MM.1S (cell line): ENCODE measurements at regions not wholly inside any gene's neighbourhood (a gene's known extent, or its start where the extent isn't known, plus 50 kb on each side); places are given as distances from the start of the nearest gene placed in this dataset.

Source experiments
- DNase-seq: peaks from one replicate; pipeline ENCODE4 v3.0.0-alpha.2; 2015
- H2AFZ ChIP-seq: fragments of 300-600 bp; sonication (generic); 2 replicates; pipeline ENCODE4 v1.6.0; 2016; ENCODE audit warnings: antibody characterized with exemption, low read length
- H3F3A ChIP-seq: fragments of 300-600 bp; sonication (generic); 2 replicates; pipeline ENCODE4 v1.6.1; 2016; ENCODE audit warnings: mild to moderate bottlenecking, antibody characterized with exemption, low read length, moderate library complexity, mixed read lengths; ENCODE audit not compliant: insufficient read depth
- H3K27ac ChIP-seq: fragments of 300-600 bp; sonication (generic); 2 replicates; pipeline ENCODE4 v1.5.1; 2016; ENCODE audit warnings: mild to moderate bottlenecking, low read length
- H3K27me3 ChIP-seq: fragments of 300-600 bp; sonication (generic); replicated peaks from 2 replicates; pipeline ENCODE4 v1.6.0; 2016; ENCODE audit warnings: low read length; ENCODE audit not compliant: insufficient read depth
- H3K36me3 ChIP-seq: fragments of 300-600 bp; sonication (generic); replicated peaks from 2 replicates; pipeline ENCODE4 v1.6.1; 2016; ENCODE audit warnings: mild to moderate bottlenecking, low read length, mixed read lengths; ENCODE audit not compliant: insufficient read depth
- H3K4me1 ChIP-seq: fragments of 300-600 bp; sonication (generic); 2 replicates; pipeline ENCODE4 v1.6.1; 2016; ENCODE audit warnings: low read length, mixed read lengths
- H3K4me2 ChIP-seq: fragments of 300-600 bp; sonication (generic); 2 replicates; pipeline ENCODE4 v1.6.0; 2016; ENCODE audit warnings: low read depth, low read length
- H3K4me3 ChIP-seq: fragments of 300-600 bp; sonication (generic); 2 replicates; pipeline ENCODE4 v1.5.1; 2016; ENCODE audit warnings: low read length, mixed read lengths
- H3K79me2 ChIP-seq: fragments of 300-600 bp; sonication (generic); 2 replicates; pipeline ENCODE4 v1.6.1; 2016; ENCODE audit warnings: mixed run types, low read length, mixed read lengths
- H3K9ac ChIP-seq: fragments of 300-600 bp; sonication (generic); 2 replicates; pipeline ENCODE4 v1.6.1; 2016; ENCODE audit warnings: low read length, mixed read lengths
- H3K9me2 ChIP-seq: fragments of 300-600 bp; sonication (generic); replicated peaks from 2 replicates; pipeline ENCODE4 v1.6.1; 2016; ENCODE audit warnings: mild to moderate bottlenecking, low read length, mixed read lengths; ENCODE audit not compliant: insufficient read depth
- H3K9me3 ChIP-seq: fragments of 300-600 bp; sonication (generic); replicated peaks from 2 replicates; pipeline ENCODE4 v1.6.1; 2016; ENCODE audit warnings: mild to moderate bottlenecking, low read length, mixed read lengths; ENCODE audit not compliant: insufficient read depth
- H4K20me1 ChIP-seq: fragments of 300-600 bp; sonication (generic); 2 replicates; pipeline ENCODE4 v1.6.1; 2016; ENCODE audit warnings: mild to moderate bottlenecking, low read length, moderate library complexity, mixed read lengths; ENCODE audit not compliant: insufficient read depth
- EZH2 ChIP-seq: fragments of 300-600 bp; sonication (generic); optimal IDR thresholded peaks from 2 replicates; pipeline ENCODE3; 2017; ENCODE audit warnings: low read depth, mild to moderate bottlenecking, antibody characterized with exemption, low read length, mixed read lengths
- EZH2phosphoT487 ChIP-seq: fragments of 300-600 bp; sonication (generic); IDR thresholded peaks from 2 replicates; pipeline ENCODE4 v1.6.1; 2018; ENCODE audit warnings: antibody characterized with exemption, low read length
- TF ChIP-seq, protein P1 (sequence below): fragments of 300-600 bp; sonication (generic); IDR thresholded peaks from 2 replicates; pipeline ENCODE4 v1.5.1; 2016; ENCODE audit warnings: antibody characterized with exemption, low read length, mixed read lengths

DNA sequence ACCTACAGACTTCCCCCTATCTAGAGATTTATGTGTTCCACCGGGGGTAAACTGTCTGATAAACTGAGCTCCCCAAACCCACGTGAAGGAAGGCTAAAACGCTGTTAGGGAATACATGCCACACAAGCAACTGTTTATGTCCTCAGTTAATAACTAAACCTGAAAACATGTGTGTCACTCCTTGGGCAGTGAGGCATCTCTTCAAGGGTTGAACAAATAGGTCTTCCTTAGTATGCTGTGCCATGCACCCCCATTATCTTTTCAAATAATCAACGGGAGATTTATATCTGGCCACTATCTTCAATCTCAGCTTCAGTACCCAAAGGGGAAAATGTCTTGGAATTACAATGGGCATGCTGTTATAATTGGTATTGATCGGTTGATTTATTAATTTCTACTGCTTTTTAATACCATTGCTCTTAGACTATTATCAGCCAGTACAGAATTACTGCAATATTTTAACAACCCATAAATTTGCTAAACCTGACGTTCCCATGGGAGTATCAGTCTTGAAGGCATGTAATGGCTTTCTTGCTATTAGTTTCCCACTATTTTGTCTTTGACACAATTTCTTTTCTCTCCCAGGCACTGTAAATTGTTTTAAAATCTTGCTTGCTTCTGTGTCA, 279.2 kb upstream of the P2RY1 start:
- Histone ChIP-seq H2AFZ (no peak overlapping the region), H3K4me3 (no peak overlapping the region), H3K9me2 (no peaks in the 10 kb centered on the region), H3K9me3 (no peaks in the 10 kb centered on the region), H4K20me1 (no peaks in the 10 kb centered on the region), H3K27ac (no peak overlapping the region), H3K79me2 (no peaks in the 10 kb centered on the region), H3F3A (no peaks in the 10 kb centered on the region), H3K9ac (no peak overlapping the region), H3K4me2 (no peak overlapping the region), H3K4me1 (no peaks in the 10 kb centered on the region), H3K27me3 (no peaks in the 10 kb centered on the region), H3K36me3 (no peaks in the 10 kb centered on the region)
- DNase-seq, result no peak
- TF ChIP-seq EZH2phosphoT487, result no peak
- TF ChIP-seq, protein P1, sequence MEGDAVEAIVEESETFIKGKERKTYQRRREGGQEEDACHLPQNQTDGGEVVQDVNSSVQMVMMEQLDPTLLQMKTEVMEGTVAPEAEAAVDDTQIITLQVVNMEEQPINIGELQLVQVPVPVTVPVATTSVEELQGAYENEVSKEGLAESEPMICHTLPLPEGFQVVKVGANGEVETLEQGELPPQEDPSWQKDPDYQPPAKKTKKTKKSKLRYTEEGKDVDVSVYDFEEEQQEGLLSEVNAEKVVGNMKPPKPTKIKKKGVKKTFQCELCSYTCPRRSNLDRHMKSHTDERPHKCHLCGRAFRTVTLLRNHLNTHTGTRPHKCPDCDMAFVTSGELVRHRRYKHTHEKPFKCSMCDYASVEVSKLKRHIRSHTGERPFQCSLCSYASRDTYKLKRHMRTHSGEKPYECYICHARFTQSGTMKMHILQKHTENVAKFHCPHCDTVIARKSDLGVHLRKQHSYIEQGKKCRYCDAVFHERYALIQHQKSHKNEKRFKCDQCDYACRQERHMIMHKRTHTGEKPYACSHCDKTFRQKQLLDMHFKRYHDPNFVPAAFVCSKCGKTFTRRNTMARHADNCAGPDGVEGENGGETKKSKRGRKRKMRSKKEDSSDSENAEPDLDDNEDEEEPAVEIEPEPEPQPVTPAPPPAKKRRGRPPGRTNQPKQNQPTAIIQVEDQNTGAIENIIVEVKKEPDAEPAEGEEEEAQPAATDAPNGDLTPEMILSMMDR, result no peak
- no peak for TF ChIP-seq EZH2

DNA sequence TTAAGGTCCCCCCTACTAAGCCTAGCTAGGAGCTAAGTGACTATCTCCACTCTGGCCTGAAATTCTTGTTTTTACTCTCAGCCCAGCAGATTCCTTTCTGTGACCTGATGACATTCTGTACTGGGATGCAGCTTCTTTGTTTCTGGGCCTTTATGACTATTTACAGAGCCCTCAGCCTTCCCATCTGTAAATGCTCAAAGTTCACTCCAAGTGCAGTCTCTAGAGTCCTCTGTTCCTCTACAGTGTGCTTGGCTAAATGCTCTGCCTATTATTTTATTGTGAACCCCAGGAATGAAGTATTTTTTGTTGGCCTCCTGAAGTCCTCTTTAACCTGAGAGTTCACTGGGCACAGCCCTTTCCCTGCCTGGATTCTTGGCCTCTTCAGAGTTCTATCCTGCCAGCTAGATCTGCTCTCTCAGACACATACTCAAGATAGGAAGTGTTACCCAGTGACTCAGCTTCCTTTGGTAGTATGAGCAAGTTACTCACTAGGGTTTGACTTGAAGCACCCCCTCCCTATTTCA, 278.1 kb upstream of the P2RY1 start:
- H2AFZ ChIP-seq, result no peak overlapping the region
- H3K4me1 ChIP-seq, result no peaks in the 10 kb centered on the region

DNA sequence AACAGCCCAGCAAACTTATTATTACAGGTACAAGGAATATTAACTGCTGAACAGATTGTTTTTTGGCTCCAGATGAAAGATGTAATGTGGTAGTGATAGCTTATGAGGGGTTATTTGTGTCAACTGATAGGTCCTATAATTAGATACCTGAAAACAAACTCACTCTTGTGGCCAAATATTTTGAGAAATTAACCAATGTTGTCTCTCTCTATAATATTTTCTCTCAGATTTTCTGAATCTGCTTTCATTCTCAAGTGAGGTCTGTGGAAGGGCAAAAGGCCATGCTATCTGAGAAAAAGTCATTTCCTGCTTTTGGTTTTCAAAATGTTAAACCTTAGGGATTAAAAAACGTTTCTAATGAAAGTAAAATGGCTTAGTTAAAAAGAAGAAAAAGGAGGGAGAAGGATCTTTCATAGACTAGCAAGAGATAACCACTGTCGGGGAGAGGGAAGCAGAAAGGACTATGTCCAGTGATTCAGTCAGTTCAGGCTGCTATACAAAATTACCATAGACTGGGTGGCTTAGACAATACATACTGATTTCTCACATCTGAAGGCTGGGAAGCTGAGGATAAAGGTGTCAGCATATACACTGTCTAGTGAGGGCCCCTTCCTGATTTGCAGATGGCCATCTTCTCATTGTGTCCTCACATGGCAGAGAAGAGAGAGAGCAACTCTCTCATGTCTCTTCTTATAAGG, 277.5 kb upstream of the P2RY1 start:
- no peak overlapping the region for H3K4me3 ChIP-seq
- no peaks in the 10 kb centered on the region for H3K36me3 ChIP-seq
- H3K9me2 ChIP-seq, result no peaks in the 10 kb centered on the region
- no peaks in the 10 kb centered on the region for H3F3A ChIP-seq
- no peaks in the 10 kb centered on the region for H4K20me1 ChIP-seq
- no peaks in the 10 kb centered on the region for H3K79me2 ChIP-seq
- H3K27me3 ChIP-seq, result no peaks in the 10 kb centered on the region
- no peak overlapping the region for H3K9ac ChIP-seq
- H3K9me3 ChIP-seq, result no peaks in the 10 kb centered on the region
- H3K4me2 ChIP-seq, result no peak overlapping the region
- no peaks in the 10 kb centered on the region for H3K4me1 ChIP-seq
- no peak for DNase-seq
- TF ChIP-seq, protein P1, result no peak
- TF ChIP-seq EZH2phosphoT487, result no peak
- TF ChIP-seq EZH2, result no peak
- no peak overlapping the region for H2AFZ ChIP-seq
- H3K27ac ChIP-seq, result no peak overlapping the region

More for the DNA sequence above, 278.1 kb upstream of the P2RY1 start:
- DNase-seq, result no peak
- no peak overlapping the region for H3K9ac ChIP-seq
- TF ChIP-seq EZH2phosphoT487 (no peak), EZH2 (no peak)
- TF ChIP-seq, protein P1, result no peak
- H3K27ac ChIP-seq, result no peak overlapping the region
- no peaks in the 10 kb centered on the region for H3K27me3 ChIP-seq
- no peak overlapping the region for H3K4me3 ChIP-seq
- no peaks in the 10 kb centered on the region for H4K20me1 ChIP-seq
- no peaks in the 10 kb centered on the region for H3F3A ChIP-seq
- H3K4me2 ChIP-seq, result no peak overlapping the region
- no peaks in the 10 kb centered on the region for H3K79me2 ChIP-seq
- H3K9me3 ChIP-seq, result no peaks in the 10 kb centered on the region
- H3K9me2 ChIP-seq, result no peaks in the 10 kb centered on the region
- H3K36me3 ChIP-seq, result no peaks in the 10 kb centered on the region
